HepG2 (cell line): ENCODE measurements at regions not wholly inside any gene's neighbourhood (a gene's known extent, or its start where the extent isn't known, plus 50 kb on each side); places are given as distances from the start of the nearest gene placed in this dataset.
A peak's percentile ranks its signal among the peaks of the same experiment; 100 is the strongest.

Experiments
- ZBTB7B ChIP-seq: sonication (generic); formaldehyde crosslinking; IDR thresholded peaks from 2 replicates; pipeline ENCODE4 v1.4.0; 2020; ENCODE audit warnings: missing genetic modification reagents
- ZNF510 ChIP-seq: sonication (generic); formaldehyde crosslinking; IDR thresholded peaks from 2 replicates; pipeline ENCODE4 v1.4.0; 2020; ENCODE audit warnings: low read depth, mild to moderate bottlenecking, missing genetic modification reagents
- TF ChIP-seq, protein P1 (sequence below): sonication (generic); formaldehyde crosslinking; IDR thresholded peaks from 2 replicates; pipeline ENCODE4 v1.5.0; 2020; ENCODE audit warnings: mild to moderate bottlenecking, missing genetic modification reagents, moderate library complexity
- TF ChIP-seq, protein P2 (sequence below): sonication (generic); formaldehyde crosslinking; IDR thresholded peaks from 2 replicates; pipeline ENCODE4 v1.5.1; 2020; ENCODE audit warnings: missing genetic modification reagents, mild to moderate bottlenecking, borderline replicate concordance

DNA sequence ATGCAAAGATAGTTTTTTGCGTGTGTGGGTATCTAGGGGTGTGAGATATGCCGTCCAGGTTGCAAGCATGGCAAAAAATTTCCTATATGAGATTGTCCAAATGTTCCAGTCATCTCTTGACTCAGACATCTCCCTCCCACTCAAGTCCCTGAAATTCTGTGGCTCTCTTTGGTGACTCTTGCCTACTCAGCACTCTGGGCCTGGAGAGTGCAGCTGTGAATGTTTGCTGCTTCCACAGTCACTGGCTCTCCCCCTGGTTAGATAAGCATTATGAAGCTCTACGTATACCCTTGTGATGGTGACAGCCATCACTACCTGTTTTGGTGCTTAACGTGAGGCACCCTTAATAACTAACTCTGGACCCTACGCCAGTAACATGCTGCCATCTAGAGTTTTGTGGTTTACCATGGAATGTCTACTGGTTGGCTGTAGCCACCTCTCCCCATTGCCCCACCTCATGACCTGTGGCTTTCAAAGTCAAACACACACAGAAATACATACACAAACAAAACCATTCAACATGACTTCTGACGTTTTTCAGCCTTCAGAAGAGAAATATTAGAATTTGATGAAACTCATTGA lies 621.9 kb upstream of the CITED2 start:
- TF ChIP-seq ZNF510 (no peak), ZBTB7B (no peak)
- TF ChIP-seq, protein P1, sequence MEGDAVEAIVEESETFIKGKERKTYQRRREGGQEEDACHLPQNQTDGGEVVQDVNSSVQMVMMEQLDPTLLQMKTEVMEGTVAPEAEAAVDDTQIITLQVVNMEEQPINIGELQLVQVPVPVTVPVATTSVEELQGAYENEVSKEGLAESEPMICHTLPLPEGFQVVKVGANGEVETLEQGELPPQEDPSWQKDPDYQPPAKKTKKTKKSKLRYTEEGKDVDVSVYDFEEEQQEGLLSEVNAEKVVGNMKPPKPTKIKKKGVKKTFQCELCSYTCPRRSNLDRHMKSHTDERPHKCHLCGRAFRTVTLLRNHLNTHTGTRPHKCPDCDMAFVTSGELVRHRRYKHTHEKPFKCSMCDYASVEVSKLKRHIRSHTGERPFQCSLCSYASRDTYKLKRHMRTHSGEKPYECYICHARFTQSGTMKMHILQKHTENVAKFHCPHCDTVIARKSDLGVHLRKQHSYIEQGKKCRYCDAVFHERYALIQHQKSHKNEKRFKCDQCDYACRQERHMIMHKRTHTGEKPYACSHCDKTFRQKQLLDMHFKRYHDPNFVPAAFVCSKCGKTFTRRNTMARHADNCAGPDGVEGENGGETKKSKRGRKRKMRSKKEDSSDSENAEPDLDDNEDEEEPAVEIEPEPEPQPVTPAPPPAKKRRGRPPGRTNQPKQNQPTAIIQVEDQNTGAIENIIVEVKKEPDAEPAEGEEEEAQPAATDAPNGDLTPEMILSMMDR: peak; percentile 74
- TF ChIP-seq, protein P2, sequence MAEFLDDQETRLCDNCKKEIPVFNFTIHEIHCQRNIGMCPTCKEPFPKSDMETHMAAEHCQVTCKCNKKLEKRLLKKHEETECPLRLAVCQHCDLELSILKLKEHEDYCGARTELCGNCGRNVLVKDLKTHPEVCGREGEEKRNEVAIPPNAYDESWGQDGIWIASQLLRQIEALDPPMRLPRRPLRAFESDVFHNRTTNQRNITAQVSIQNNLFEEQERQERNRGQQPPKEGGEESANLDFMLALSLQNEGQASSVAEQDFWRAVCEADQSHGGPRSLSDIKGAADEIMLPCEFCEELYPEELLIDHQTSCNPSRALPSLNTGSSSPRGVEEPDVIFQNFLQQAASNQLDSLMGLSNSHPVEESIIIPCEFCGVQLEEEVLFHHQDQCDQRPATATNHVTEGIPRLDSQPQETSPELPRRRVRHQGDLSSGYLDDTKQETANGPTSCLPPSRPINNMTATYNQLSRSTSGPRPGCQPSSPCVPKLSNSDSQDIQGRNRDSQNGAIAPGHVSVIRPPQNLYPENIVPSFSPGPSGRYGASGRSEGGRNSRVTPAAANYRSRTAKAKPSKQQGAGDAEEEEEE: no peak
